ENCODE measurements at regions not wholly inside any gene's neighbourhood (a gene's known extent, or its start where the extent isn't known, plus 50 kb on each side); places are given as distances from the start of the nearest gene placed in this dataset.

GRCh38 chr18:64276311-64277090, 127.6 kb upstream of the LINC00305 start:
- TF ChIP-seq CTCF (IDR thresholded peaks at IDR 0.05) = no peak
- TF ChIP-seq POLR2A (IDR thresholded peaks at IDR 0.05) = no peak
